Transverse colon (tissue), 4 donors: ENCODE measurements at regions not wholly inside any gene's neighbourhood (a gene's known extent, or its start where the extent isn't known, plus 50 kb on each side); places are given as distances from the start of the nearest gene placed in this dataset.

ENCODE experiments used
- CTCF ChIP-seq, 5 experiments: fragments of 200-600 bp in 3 of 5; fragments of 450-650 bp in 2 of 5; sonication (generic) in 3 of 5; IDR thresholded peaks; 1 replicate in 2 of 5; 2 replicates in 3 of 5; pipeline ENCODE4 v1.5.1; 2016 to 2017; ENCODE audit warnings: antibody characterized with exemption in 5 of 5, inconsistent platforms in 3 of 5, mild to moderate bottlenecking in 2 of 5, moderate library complexity in 1 of 5
- EP300 ChIP-seq: sonication (generic); formaldehyde crosslinking; IDR thresholded peaks from one replicate; pipeline ENCODE4 v1.6.1; 2017; ENCODE audit warnings: antibody characterized with exemption, low read depth
- POLR2A ChIP-seq: fragments of 450-650 bp; IDR thresholded peaks from one replicate; pipeline ENCODE4 v1.6.1; 2016; ENCODE audit warnings: antibody characterized with exemption, mild to moderate bottlenecking, moderate library complexity
- POLR2AphosphoS5 ChIP-seq, 3 donors: sonication (generic); formaldehyde crosslinking; IDR thresholded peaks; one replicate each; pipeline ENCODE4 v1.6.1; 2016; ENCODE audit warnings: antibody characterized with exemption in 3 of 3

- TF ChIP-seq POLR2A (no peak), POLR2AphosphoS5 (IDR thresholded peaks at IDR 0.05) (no peak), CTCF (IDR thresholded peaks at IDR 0.05) (no peak), EP300 (no peak)
Measured at GRCh38 chr5:17434982-17435381, 63.0 kb upstream of the TAF11L2 start.
